ENCODE measurements at regions not wholly inside any gene's neighbourhood (a gene's known extent, or its start where the extent isn't known, plus 50 kb on each side); places are given as distances from the start of the nearest gene placed in this dataset.

GRCh38 chr12:114293571-114294302 is 112.2 kb downstream of the TBX5 start:
- TF ChIP-seq POLR2A (IDR thresholded peaks at IDR 0.05) (no peak), CTCF (IDR thresholded peaks at IDR 0.05) (no peak), POLR2AphosphoS5 (IDR thresholded peaks at IDR 0.05) (no peak)

All from gastroesophageal sphincter (tissue), 3 donors.